ENCODE measurements at regions not wholly inside any gene's neighbourhood (a gene's known extent, or its start where the extent isn't known, plus 50 kb on each side); places are given as distances from the start of the nearest gene placed in this dataset.

- Histone ChIP-seq H3K36me3 (ENCODE audit: insufficient read depth, low read length) (no peaks in the 10 kb centered on the region), H3K9me3 (ENCODE audit: control insufficient read depth in 1 of 2, low read length in 2 of 2) (no peaks in the 10 kb centered on the region), H3K4me3 (ENCODE audit: low read length in 2 of 2) (no peak overlapping the region), H3K27ac (ENCODE audit: low read depth, low read length) (no peak overlapping the region), H3K4me1 (ENCODE audit: insufficient read depth, low read length) (no peaks in the 10 kb centered on the region), H3K27me3 (ENCODE audit: insufficient read depth, low read length) (no peaks in the 10 kb centered on the region)
- Mint-ChIP-seq H3K27ac (no peak overlapping the region), H3K4me1 (peaks cover 0 to 8% (median 0%) of the 10 kb centered on the region in 4 donors), H3K36me3 (no peaks in the 10 kb centered on the region), H3K27me3 (peaks cover 0 to 9% of the 10 kb centered on the region in 2 donors), H3K9me3 (peaks cover 0 to 4% (median 0%) of the 10 kb centered on the region in 8 donors), H3K4me3 (no peak overlapping the region)
- no peak for DNase-seq
- CTCF ChIA-PET (ENCODE audit: partially characterized antibody), result no interaction called here
- POLR2A ChIA-PET (ENCODE audit: partially characterized antibody), result no interaction called here
- intact Hi-C loops (cut with micrococcal nuclease), result no loop called here
These were observed 175.3 kb upstream of the CD180 start for GRCh38 chr5:67371924-67372323.

DNA sequence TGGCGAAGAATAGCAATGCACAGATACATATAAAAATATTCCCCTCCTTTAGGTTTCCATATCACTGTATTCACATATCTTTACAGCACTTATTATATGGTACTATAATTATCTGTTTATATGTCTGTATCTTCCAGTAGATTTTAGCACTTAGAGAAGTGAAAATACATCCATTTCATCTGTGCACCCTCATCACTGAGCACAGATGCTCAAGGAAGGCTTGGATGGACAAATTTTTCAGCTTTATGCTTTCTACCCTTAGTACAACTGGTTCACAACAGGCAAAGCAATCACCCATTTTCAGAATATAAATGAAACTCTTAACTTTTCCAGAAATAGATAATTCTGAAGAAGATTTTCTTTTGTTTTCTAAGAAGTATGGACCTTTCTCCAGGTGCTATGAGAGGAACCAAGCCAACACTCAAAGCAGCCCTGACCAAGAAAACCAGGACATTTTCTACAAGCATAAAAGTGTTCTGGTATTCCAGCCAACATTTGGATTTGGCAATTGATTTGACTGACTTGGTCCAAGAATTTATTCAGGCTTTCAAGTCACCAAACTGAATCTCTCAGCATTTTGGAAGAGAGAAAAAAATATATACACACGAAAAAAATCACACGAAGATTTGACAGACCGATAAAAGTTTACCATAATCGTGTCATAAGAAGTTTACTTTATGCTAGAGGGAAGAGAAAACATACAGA, 170.2 kb upstream of the CD180 start:
- H3K4me3 Mint-ChIP-seq, result no peak overlapping the region
- H3K4me1 ChIP-seq (ENCODE audit: insufficient read depth, low read length), result no peaks in the 10 kb centered on the region

DNA sequence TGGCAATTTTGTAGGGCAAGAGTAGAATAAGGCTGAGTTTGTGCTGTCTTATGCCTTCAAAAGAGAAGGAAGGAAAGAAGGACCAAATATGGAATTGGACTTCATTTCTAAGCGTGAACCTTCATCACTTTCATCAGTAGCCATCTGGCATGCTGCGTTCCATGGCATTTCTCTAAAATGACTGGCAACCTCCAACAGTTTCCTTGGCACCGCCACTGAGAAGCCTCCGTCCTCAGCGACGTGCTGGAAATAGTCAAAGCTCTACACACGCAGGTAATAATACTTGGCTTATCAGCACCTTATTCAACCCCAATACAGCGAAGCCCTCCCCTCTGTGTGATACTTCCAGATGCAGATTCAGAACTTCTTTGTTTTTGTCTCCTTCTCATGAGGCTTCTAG, 169.7 kb upstream of the CD180 start:
- no peaks in the 10 kb centered on the region for H3K9me3 ChIP-seq (ENCODE audit: control insufficient read depth in 1 of 2, low read length in 2 of 2)
- DNase-seq, result no peak
- H3K4me1 Mint-ChIP-seq, result no peaks in the 10 kb centered on the region
- POLR2A ChIA-PET (ENCODE audit: partially characterized antibody), result no interaction called here
- H3K4me1 ChIP-seq (ENCODE audit: insufficient read depth, low read length), result no peaks in the 10 kb centered on the region
- H3K27me3 ChIP-seq (ENCODE audit: insufficient read depth, low read length), result no peaks in the 10 kb centered on the region
- no peak overlapping the region for H3K27ac ChIP-seq (ENCODE audit: low read depth, low read length)
- no peak overlapping the region for H3K27ac Mint-ChIP-seq
- CTCF ChIA-PET (ENCODE audit: partially characterized antibody), result no interaction called here
- peaks cover 3 to 11% of the 10 kb centered on the region in 2 donors for H3K27me3 Mint-ChIP-seq
- no peak overlapping the region for H3K4me3 ChIP-seq (ENCODE audit: low read length in 2 of 2)
- H3K36me3 Mint-ChIP-seq, result no peaks in the 10 kb centered on the region
- H3K36me3 ChIP-seq (ENCODE audit: insufficient read depth, low read length), result no peaks in the 10 kb centered on the region
- H3K4me3 Mint-ChIP-seq, result no peak overlapping the region
- peaks cover 0 to 2% (median 0%) of the 10 kb centered on the region in 8 donors for H3K9me3 Mint-ChIP-seq
- intact Hi-C loops (cut with micrococcal nuclease), result no loop called here

More for the DNA sequence above, 170.2 kb upstream of the CD180 start:
- peaks cover 3 to 11% of the 10 kb centered on the region in 2 donors for H3K27me3 Mint-ChIP-seq
- Histone ChIP-seq H3K27me3 (ENCODE audit: insufficient read depth, low read length) (no peaks in the 10 kb centered on the region), H3K9me3 (ENCODE audit: control insufficient read depth in 1 of 2, low read length in 2 of 2) (no peaks in the 10 kb centered on the region), H3K27ac (ENCODE audit: low read depth, low read length) (no peak overlapping the region), H3K4me3 (ENCODE audit: low read length in 2 of 2) (no peak overlapping the region), H3K36me3 (ENCODE audit: insufficient read depth, low read length) (no peaks in the 10 kb centered on the region)
- DNase-seq, result no peak
- H3K9me3 Mint-ChIP-seq, result peaks cover 0 to 2% (median 0%) of the 10 kb centered on the region in 8 donors
- no peaks in the 10 kb centered on the region for H3K36me3 Mint-ChIP-seq
- intact Hi-C loops (cut with micrococcal nuclease), result no loop called here
- no peaks in the 10 kb centered on the region for H3K4me1 Mint-ChIP-seq
- ChIA-PET CTCF (ENCODE audit: partially characterized antibody) (interaction anchor here (1.5 kb wide), 1 partner anchor 16 kb away, joined by 5 read pairs; no protein-coding TSS in a partner anchor), POLR2A (ENCODE audit: partially characterized antibody) (no interaction called here)
- H3K27ac Mint-ChIP-seq, result no peak overlapping the region

DNA sequence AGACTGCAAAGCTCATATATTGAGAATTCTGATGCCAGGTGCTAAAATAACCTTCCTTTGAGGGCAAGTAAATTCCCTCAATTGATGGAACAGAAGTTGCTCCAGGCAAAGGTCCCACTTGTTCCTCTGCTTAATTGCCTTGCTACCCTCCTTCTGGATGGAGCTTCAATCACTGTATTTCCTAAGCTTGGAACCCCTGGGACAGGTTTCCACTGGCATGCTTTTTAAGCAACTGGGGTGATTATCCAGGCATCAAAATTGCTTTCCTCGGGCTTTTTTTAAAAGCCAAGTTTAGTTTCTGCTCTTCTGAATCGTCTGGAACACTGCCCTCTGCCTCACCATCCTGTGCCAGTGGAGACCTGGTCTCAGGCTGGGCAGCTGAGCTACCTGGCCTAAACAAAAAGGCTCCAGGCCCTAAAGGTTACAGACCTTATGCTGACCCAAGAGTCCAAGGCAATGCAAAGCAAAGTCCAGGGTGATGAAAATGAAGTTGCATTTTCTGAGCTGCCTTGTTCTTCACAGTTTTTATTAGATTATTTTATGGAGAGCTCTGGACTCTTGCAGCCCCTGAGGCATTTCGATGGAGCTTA, 167.9 kb upstream of the CD180 start:
- H3K4me3 Mint-ChIP-seq, result no peak overlapping the region
- Histone ChIP-seq H3K9me3 (ENCODE audit: control insufficient read depth in 1 of 2, low read length in 2 of 2) (no peaks in the 10 kb centered on the region), H3K27me3 (ENCODE audit: insufficient read depth, low read length) (no peaks in the 10 kb centered on the region), H3K27ac (ENCODE audit: low read depth, low read length) (no peak overlapping the region), H3K4me1 (ENCODE audit: insufficient read depth, low read length) (peaks cover 12% of the 10 kb centered on the region), H3K36me3 (ENCODE audit: insufficient read depth, low read length) (no peaks in the 10 kb centered on the region), H3K4me3 (ENCODE audit: low read length in 2 of 2) (no peak overlapping the region)
- peaks cover 3 to 11% of the 10 kb centered on the region in 2 donors for H3K27me3 Mint-ChIP-seq
- peaks cover 0 to 2% (median 0%) of the 10 kb centered on the region in 8 donors for H3K9me3 Mint-ChIP-seq
- H3K27ac Mint-ChIP-seq, result no peak overlapping the region
- no peaks in the 10 kb centered on the region for H3K36me3 Mint-ChIP-seq
- POLR2A ChIA-PET (ENCODE audit: partially characterized antibody), result no interaction called here
- CTCF ChIA-PET (ENCODE audit: partially characterized antibody), result interaction anchor here (0.9 kb wide), 1 partner anchor 13 kb away, joined by 4 read pairs; no protein-coding TSS in a partner anchor
- H3K4me1 Mint-ChIP-seq, result peaks cover 5 to 10% (median 8%) of the 10 kb centered on the region in 4 donors
- intact Hi-C loops (cut with micrococcal nuclease), result no loop called here
- no peak for DNase-seq

GRCh38 chr5:67363963-67364362, 167.4 kb upstream of the CD180 start:
- H3K27ac Mint-ChIP-seq, result no peak overlapping the region
- H3K27ac ChIP-seq (ENCODE audit: low read depth, low read length), result no peak overlapping the region
- ChIA-PET POLR2A (ENCODE audit: partially characterized antibody) (no interaction called here), CTCF (ENCODE audit: partially characterized antibody) (interaction anchor here (0.9 kb wide), 1 partner anchor 13 kb away, joined by 4 read pairs; no protein-coding TSS in a partner anchor)
- H3K4me3 ChIP-seq (ENCODE audit: low read length in 2 of 2), result no peak overlapping the region
- H3K27me3 ChIP-seq (ENCODE audit: insufficient read depth, low read length), result no peaks in the 10 kb centered on the region
- no peaks in the 10 kb centered on the region for H3K9me3 ChIP-seq (ENCODE audit: control insufficient read depth in 1 of 2, low read length in 2 of 2)
- no peaks in the 10 kb centered on the region for H3K36me3 ChIP-seq (ENCODE audit: insufficient read depth, low read length)
- no peak for DNase-seq
- peaks cover 12% of the 10 kb centered on the region for H3K4me1 ChIP-seq (ENCODE audit: insufficient read depth, low read length)
- peaks cover 5 to 10% (median 8%) of the 10 kb centered on the region in 4 donors for H3K4me1 Mint-ChIP-seq
- no peak overlapping the region for H3K4me3 Mint-ChIP-seq
- intact Hi-C loops (cut with micrococcal nuclease), result no loop called here
- H3K27me3 Mint-ChIP-seq, result peaks cover 3 to 10% of the 10 kb centered on the region in 2 donors
- peaks cover 0 to under 1% (median 0%) of the 10 kb centered on the region in 8 donors for H3K9me3 Mint-ChIP-seq
- no peaks in the 10 kb centered on the region for H3K36me3 Mint-ChIP-seq

GRCh38 chr5:67363180-67363709, 166.6 kb upstream of the CD180 start:
- no peaks in the 10 kb centered on the region for H3K36me3 ChIP-seq (ENCODE audit: insufficient read depth, low read length)
- H3K4me1 Mint-ChIP-seq, result peaks cover 5 to 10% (median 8%) of the 10 kb centered on the region in 4 donors
- H3K27me3 Mint-ChIP-seq, result peaks cover 3 to 9% of the 10 kb centered on the region in 2 donors
- no peak overlapping the region for H3K4me3 Mint-ChIP-seq
- no peak overlapping the region for H3K27ac ChIP-seq (ENCODE audit: low read depth, low read length)
- H3K4me1 ChIP-seq (ENCODE audit: insufficient read depth, low read length), result peaks cover 12% of the 10 kb centered on the region
- ChIA-PET POLR2A (ENCODE audit: partially characterized antibody) (no interaction called here), CTCF (ENCODE audit: partially characterized antibody) (no interaction called here)
- no peaks in the 10 kb centered on the region for H3K27me3 ChIP-seq (ENCODE audit: insufficient read depth, low read length)
- intact Hi-C loops (cut with micrococcal nuclease), result no loop called here
- H3K4me3 ChIP-seq (ENCODE audit: low read length in 2 of 2), result no peak overlapping the region
- no peak for DNase-seq
- no peak overlapping the region for H3K27ac Mint-ChIP-seq
- no peaks in the 10 kb centered on the region for H3K9me3 ChIP-seq (ENCODE audit: control insufficient read depth in 1 of 2, low read length in 2 of 2)
- H3K36me3 Mint-ChIP-seq, result no peaks in the 10 kb centered on the region
- H3K9me3 Mint-ChIP-seq, result peaks cover 0 to 2% (median 0%) of the 10 kb centered on the region in 8 donors

DNA sequence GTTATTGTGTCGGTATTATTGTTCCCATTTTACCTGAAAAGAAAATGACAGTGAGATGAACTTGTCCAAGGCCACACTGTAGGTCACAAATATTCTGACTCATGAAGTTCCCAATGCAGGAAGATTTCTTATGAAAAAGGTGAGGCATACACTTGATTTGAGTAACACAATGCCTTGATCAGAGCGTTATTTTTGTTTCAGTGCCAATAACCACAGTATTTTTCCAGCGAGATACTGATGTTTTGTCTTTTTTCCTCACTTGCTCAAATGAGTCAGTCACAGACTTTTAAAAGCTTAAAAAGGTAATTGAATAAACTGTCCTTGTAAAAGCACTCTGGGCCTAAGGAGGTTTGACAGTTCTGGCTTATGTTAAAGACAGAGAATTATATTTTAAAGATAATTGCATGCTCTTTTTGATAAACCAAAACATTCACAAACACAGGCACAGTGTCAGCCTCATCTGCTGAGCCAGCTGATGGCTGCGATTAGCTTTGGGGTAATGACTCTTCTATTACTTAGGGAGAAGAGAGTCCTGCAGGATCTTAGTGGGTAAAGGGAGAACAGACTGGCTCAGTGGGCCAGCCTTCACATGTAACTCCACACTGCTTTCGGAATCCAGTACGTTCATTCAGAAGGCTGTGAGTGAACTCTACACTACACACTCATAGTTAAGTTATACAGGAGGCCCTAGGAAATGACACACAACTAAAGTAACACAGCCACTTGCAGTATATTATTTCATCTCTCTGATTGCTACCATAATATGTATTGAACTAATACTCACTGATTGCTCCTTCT, 165.5 kb upstream of the CD180 start:
- Histone ChIP-seq H3K36me3 (ENCODE audit: insufficient read depth, low read length) (no peaks in the 10 kb centered on the region), H3K9me3 (ENCODE audit: control insufficient read depth in 1 of 2, low read length in 2 of 2) (no peaks in the 10 kb centered on the region), H3K4me1 (ENCODE audit: insufficient read depth, low read length) (peaks cover 12% of the 10 kb centered on the region), H3K27ac (ENCODE audit: low read depth, low read length) (no peak overlapping the region), H3K4me3 (ENCODE audit: low read length in 2 of 2) (no peak overlapping the region), H3K27me3 (ENCODE audit: insufficient read depth, low read length) (no peaks in the 10 kb centered on the region)
- Mint-ChIP-seq H3K36me3 (no peaks in the 10 kb centered on the region), H3K9me3 (peaks cover 0 to 2% (median 0%) of the 10 kb centered on the region in 8 donors), H3K4me3 (no peak overlapping the region), H3K4me1 (peaks cover 5 to 10% (median 8%) of the 10 kb centered on the region in 4 donors), H3K27me3 (peaks cover 3 to 5% of the 10 kb centered on the region in 2 donors), H3K27ac (peak overlapping the region in 1 of 7 donors; percentile 58)
- no peak for DNase-seq
- ChIA-PET POLR2A (ENCODE audit: partially characterized antibody) (no interaction called here), CTCF (ENCODE audit: partially characterized antibody) (interaction anchor here (0.6 kb wide), 1 partner anchor 359 kb away, joined by 3 read pairs; no protein-coding TSS in a partner anchor)
- intact Hi-C loops (cut with micrococcal nuclease), result no loop called here
